T-cell (primary cell): ENCODE measurements at regions not wholly inside any gene's neighbourhood (a gene's known extent, or its start where the extent isn't known, plus 50 kb on each side); places are given as distances from the start of the nearest gene placed in this dataset.

Source experiments
- ATAC-seq, 4 experiments: fragments of 200-7000 bp in 3 of 4; fragments of 150-1000 bp in 1 of 4; cut with Tn5 transposase; replicated peaks in 1 of 4; 1 replicate in 3 of 4; 2 replicates in 1 of 4; pipeline ENCODE4 v1.10.0; 2021; ENCODE audit warnings: moderate library complexity in 3 of 4, mild to moderate bottlenecking in 2 of 4, moderate number of reproducible peaks in 1 of 4
- CTCF ChIA-PET, 2 donors: fragments of 300-600 bp; sonication (Branson Sonifier 250); formaldehyde crosslinking; loops; one replicate each; lab custom pipeline; 2022; ENCODE audit warnings: antibody characterized with exemption in 2 of 2; lab: Charles Lee
- POLR2A ChIA-PET, 2 donors: fragments of 300-600 bp; sonication (Branson Sonifier 250); formaldehyde crosslinking; loops; one replicate each; lab custom pipeline; 2022; ENCODE audit warnings: antibody characterized with exemption in 2 of 2; lab: Charles Lee
- DNase-seq, 35 experiments: peaks; one replicate each; pipeline versions ENCODE4 v3.0.0 to v3.0.0-alpha.2; 2013 to 2023
- H3K27ac ChIP-seq: one replicate; pipeline ENCODE4 v1.5.1; 2013; ENCODE audit warnings: low read length
- H3K27me3 ChIP-seq, 2 experiments: replicated peaks in 1 of 2; 1 replicate in 1 of 2; 2 replicates in 1 of 2; pipeline versions ENCODE4 v1.6.1 to v1.7.0; 2013; ENCODE audit warnings: low read length in 1 of 2, mixed read lengths in 1 of 2; ENCODE audit not compliant: control insufficient read depth in 2 of 2, insufficient read depth in 2 of 2; ENCODE audit errors: extremely low read depth in 1 of 2
- H3K36me3 ChIP-seq, 2 donors: 1 replicate in 1 of 2; 2 replicates in 1 of 2; pipeline versions ENCODE4 v1.6.1 to v1.7.0; 2013; ENCODE audit warnings: low read length in 1 of 2; ENCODE audit not compliant: control insufficient read depth in 2 of 2, insufficient read depth in 1 of 2; ENCODE audit errors: extremely low read depth in 1 of 2
- H3K4me1 ChIP-seq, 2 experiments: 1 replicate in 1 of 2; 2 replicates in 1 of 2; pipeline versions ENCODE4 v1.6.1 to v1.7.0; 2013; ENCODE audit warnings: low read length in 2 of 2, mixed read lengths in 1 of 2; ENCODE audit not compliant: insufficient read depth in 2 of 2, control insufficient read depth in 1 of 2; ENCODE audit errors: extremely low read depth in 1 of 2
- H3K4me3 ChIP-seq, 2 donors: 1 replicate in 1 of 2; 2 replicates in 1 of 2; pipeline versions ENCODE4 v1.5.1 to v1.7.0; 2013; ENCODE audit warnings: mild to moderate bottlenecking in 2 of 2, low read length in 1 of 2, moderate library complexity in 1 of 2; ENCODE audit not compliant: control insufficient read depth in 1 of 2; ENCODE audit errors: extremely low read depth in 1 of 2
- H3K9me3 ChIP-seq: 2 replicates; pipeline ENCODE4 v1.7.0; 2013
- H3K27ac Mint-ChIP-seq, 2 donors: one replicate each; pipeline ENCODE4 v1.8.0; 2020 to 2021; ENCODE audit warnings: mild to moderate bottlenecking in 2 of 2, mixed read lengths in 2 of 2
- H3K27me3 Mint-ChIP-seq, 2 donors: one replicate each; pipeline ENCODE4 v1.8.0; 2021 to 2022; ENCODE audit warnings: mixed read lengths in 2 of 2
- H3K36me3 Mint-ChIP-seq: one replicate; pipeline ENCODE4 v1.8.0; 2021; ENCODE audit warnings: mixed read lengths
- H3K4me1 Mint-ChIP-seq, 3 donors: one replicate each; pipeline ENCODE4 v1.8.0; 2020 to 2022; ENCODE audit warnings: mixed read lengths in 3 of 3, mild to moderate bottlenecking in 1 of 3
- H3K4me3 Mint-ChIP-seq, 3 donors: one replicate each; pipeline ENCODE4 v1.8.0; 2020 to 2022; ENCODE audit warnings: mild to moderate bottlenecking in 3 of 3, mixed read lengths in 3 of 3, moderate library complexity in 3 of 3
- H3K9me3 Mint-ChIP-seq, 3 donors: one replicate each; pipeline ENCODE4 v1.8.0; 2020 to 2022; ENCODE audit warnings: mixed read lengths in 3 of 3
- WGBS: methylation state at CpG from one replicate; pipeline ENCODE4 v1.1.5; 2013; ENCODE audit warnings: missing lambda C conversion rate; ENCODE audit not compliant: insufficient coverage; 5-methylcytosine and 5-hydroxymethylcytosine counted together

DNA sequence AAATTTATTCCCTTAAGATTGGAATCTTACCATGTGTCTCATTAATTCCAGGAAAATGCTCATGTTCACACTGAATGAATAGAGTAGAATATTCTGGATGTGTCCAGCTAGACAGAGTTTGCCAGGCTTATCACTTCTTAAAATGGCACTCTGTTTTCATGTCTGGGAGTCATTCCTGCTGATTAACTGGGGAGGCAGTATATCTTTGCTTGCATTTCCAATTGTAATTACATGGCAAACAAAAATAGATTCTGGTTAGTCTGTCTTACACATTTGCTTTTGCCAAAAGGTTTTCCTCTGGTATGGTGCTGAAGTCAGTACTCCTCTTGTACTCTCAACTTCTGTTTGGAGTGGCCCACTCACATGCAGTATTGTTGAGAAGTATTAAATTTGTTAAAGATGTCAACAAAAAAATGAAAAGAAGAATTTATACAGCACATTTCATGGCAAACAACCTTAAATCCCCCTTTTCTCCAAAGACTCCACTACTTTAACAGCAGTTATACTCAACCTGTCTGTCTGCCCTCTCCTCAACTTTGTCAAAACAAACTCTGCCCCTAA lies 70.2 kb downstream of the TENT5A start:
- Histone ChIP-seq H3K9me3 (no peaks in the 10 kb centered on the region), H3K27ac (no peak overlapping the region), H3K27me3 (no peaks in the 10 kb centered on the region), H3K36me3 (no peaks in the 10 kb centered on the region), H3K4me3 (no peak overlapping the region), H3K4me1 (no peaks in the 10 kb centered on the region)
- H3K36me3 Mint-ChIP-seq = no peaks in the 10 kb centered on the region
- H3K27me3 Mint-ChIP-seq = no peaks in the 10 kb centered on the region
- H3K4me3 Mint-ChIP-seq = no peak overlapping the region
- ATAC-seq (no peak), DNase-seq (no peak)
- H3K4me1 Mint-ChIP-seq = no peaks in the 10 kb centered on the region
- H3K27ac Mint-ChIP-seq = no peak overlapping the region
- CTCF ChIA-PET = no interaction called here
- peaks cover 0 to 1% (median 0%) of the 10 kb centered on the region in 3 donors for H3K9me3 Mint-ChIP-seq
- POLR2A ChIA-PET = no interaction called here

DNA sequence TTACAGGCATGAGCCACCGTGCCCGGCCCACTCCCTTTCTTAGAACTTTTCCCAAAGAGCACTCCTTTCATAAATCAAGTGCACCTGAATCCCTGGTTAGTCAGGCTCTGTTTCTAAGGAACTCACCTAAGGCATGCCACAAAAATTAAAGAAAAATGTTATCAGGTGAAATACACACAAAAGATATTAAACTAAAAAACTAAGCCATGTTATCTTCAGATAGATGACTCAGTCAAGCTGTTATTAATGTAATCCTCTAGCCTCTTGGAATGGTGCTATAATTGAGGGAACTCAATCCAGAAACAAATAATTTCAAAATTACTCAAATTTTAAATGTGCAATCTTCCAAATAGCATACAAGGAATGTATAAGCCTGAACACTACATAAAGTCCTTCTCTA lies 83.0 kb downstream of the TENT5A start:
- ChIA-PET POLR2A (interaction anchor here in 1 of 2 donors (0.6 kb wide), 1 partner anchor 9 kb away, joined by 4 read pairs; no protein-coding TSS in a partner anchor), CTCF (interaction anchor here in 1 of 2 donors (0.6 kb wide), 1 partner anchor 199 kb away, joined by 4 read pairs; no protein-coding TSS in a partner anchor)
- Mint-ChIP-seq H3K36me3 (no peaks in the 10 kb centered on the region), H3K4me3 (no peak overlapping the region), H3K4me1 (no peaks in the 10 kb centered on the region), H3K27me3 (no peaks in the 10 kb centered on the region), H3K27ac (no peak overlapping the region), H3K9me3 (peaks cover 8 to 14% (median 10%) of the 10 kb centered on the region in 3 donors)
- Histone ChIP-seq H3K4me3 (no peak overlapping the region), H3K9me3 (no peaks in the 10 kb centered on the region), H3K27me3 (no peaks in the 10 kb centered on the region), H3K27ac (no peak overlapping the region), H3K36me3 (no peaks in the 10 kb centered on the region), H3K4me1 (no peaks in the 10 kb centered on the region)
- DNase-seq (no peak), ATAC-seq (no peak)
- 88% methylated on average over 2 of the region's 2 CpGs for WGBS

DNA sequence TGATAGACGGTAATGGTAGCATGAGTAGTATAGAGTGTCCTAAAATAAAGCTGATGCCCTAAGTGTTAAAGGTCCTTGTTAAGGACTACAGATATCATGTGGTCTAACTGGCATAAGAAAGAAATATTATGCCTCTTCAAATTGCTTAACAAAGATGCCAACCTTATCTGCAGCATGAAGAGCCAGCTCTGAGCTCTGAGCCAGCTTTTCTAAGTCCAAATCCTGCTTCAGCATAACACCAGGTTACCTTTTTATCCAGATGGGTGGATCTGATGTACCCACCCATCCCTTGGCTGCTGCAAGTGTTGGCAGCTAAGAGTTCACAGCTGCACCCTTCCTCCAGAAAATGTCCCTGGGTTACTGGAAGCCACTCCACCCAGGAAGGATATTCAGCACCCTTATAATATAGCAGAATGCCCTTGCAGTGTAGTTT lies 83.8 kb downstream of the TENT5A start:
- no CpG with 5 or more reads among the region's 1 CpG for WGBS
- Histone ChIP-seq H3K4me1 (no peaks in the 10 kb centered on the region), H3K9me3 (no peaks in the 10 kb centered on the region), H3K4me3 (no peak overlapping the region), H3K27me3 (no peaks in the 10 kb centered on the region), H3K27ac (no peak overlapping the region), H3K36me3 (no peaks in the 10 kb centered on the region)
- no peak for ATAC-seq
- Mint-ChIP-seq H3K4me1 (no peaks in the 10 kb centered on the region), H3K4me3 (no peak overlapping the region), H3K27me3 (no peaks in the 10 kb centered on the region), H3K9me3 (peaks cover 6% of the 10 kb centered on the region in 3 donors), H3K36me3 (no peaks in the 10 kb centered on the region), H3K27ac (no peak overlapping the region)
- no peak for DNase-seq
- CTCF ChIA-PET = interaction anchor here in 1 of 2 donors (0.6 kb wide), 1 partner anchor 13 kb away, joined by 3 read pairs; no protein-coding TSS in a partner anchor
- POLR2A ChIA-PET = no interaction called here

DNA sequence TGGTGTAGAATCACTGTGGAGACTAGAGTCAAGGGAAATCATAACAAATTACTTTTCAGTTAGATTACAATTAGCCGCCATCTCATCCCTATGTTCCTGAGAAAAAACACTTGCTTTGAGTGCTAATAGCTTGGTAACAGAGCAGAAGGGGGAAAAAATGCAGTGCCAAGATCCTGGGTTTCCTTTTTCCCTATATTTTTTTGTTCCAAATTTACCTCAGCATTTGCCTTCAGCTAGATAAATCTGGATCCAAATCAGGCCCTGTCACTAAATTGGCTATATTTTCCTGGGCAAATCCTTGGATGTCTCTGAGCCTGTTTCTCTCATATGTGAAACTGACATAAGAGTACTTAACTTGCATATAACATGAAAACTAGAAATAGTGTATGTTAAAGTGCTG lies 86.0 kb downstream of the TENT5A start:
- H3K36me3 ChIP-seq = no peaks in the 10 kb centered on the region
- no peaks in the 10 kb centered on the region for H3K9me3 ChIP-seq
- CTCF ChIA-PET = no interaction called here
- Mint-ChIP-seq H3K4me1 (no peaks in the 10 kb centered on the region), H3K4me3 (no peak overlapping the region), H3K27me3 (no peaks in the 10 kb centered on the region), H3K9me3 (peaks cover 4% of the 10 kb centered on the region in 3 donors), H3K36me3 (no peaks in the 10 kb centered on the region), H3K27ac (no peak overlapping the region)
- DNase-seq (no peak), ATAC-seq (no peak)
- H3K27me3 ChIP-seq = no peaks in the 10 kb centered on the region
- no peak overlapping the region for H3K4me3 ChIP-seq
- H3K4me1 ChIP-seq = no peaks in the 10 kb centered on the region
- POLR2A ChIA-PET = no interaction called here
- no CpG with 5 or more reads among the region's 1 CpG for WGBS
- H3K27ac ChIP-seq = no peak overlapping the region

DNA sequence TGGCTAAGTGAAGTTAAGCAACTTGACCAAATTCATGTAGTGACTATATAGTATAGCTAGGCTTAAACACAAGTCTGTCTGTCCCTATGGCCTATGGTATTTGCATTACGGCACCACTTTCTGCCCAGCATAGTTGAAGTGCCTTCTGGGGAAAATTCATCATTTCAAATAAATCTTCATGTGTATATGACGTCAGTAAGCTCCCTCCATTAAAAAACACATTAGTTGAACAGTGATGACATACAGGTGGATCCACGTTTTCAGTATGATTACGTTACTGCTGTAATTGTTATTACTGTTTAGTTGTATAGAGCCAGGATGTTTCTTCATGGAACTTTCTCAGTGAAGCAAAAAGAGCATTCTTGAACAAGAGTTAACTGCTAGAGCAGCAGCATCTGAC lies 96.2 kb downstream of the TENT5A start:
- no peak for ATAC-seq
- H3K36me3 ChIP-seq = no peaks in the 10 kb centered on the region
- no peak overlapping the region for H3K4me3 Mint-ChIP-seq
- H3K4me1 Mint-ChIP-seq = no peaks in the 10 kb centered on the region
- H3K27me3 ChIP-seq = no peaks in the 10 kb centered on the region
- H3K36me3 Mint-ChIP-seq = no peaks in the 10 kb centered on the region
- DNase-seq = no peak
- H3K4me3 ChIP-seq = no peak overlapping the region
- no peak overlapping the region for H3K27ac Mint-ChIP-seq
- no peaks in the 10 kb centered on the region for H3K9me3 ChIP-seq
- no peaks in the 10 kb centered on the region for H3K9me3 Mint-ChIP-seq
- WGBS = no CpG with 5 or more reads among the region's 4 CpGs
- H3K27me3 Mint-ChIP-seq = no peaks in the 10 kb centered on the region
- ChIA-PET POLR2A (no interaction called here), CTCF (no interaction called here)
- H3K4me1 ChIP-seq = no peaks in the 10 kb centered on the region
- no peak overlapping the region for H3K27ac ChIP-seq

DNA sequence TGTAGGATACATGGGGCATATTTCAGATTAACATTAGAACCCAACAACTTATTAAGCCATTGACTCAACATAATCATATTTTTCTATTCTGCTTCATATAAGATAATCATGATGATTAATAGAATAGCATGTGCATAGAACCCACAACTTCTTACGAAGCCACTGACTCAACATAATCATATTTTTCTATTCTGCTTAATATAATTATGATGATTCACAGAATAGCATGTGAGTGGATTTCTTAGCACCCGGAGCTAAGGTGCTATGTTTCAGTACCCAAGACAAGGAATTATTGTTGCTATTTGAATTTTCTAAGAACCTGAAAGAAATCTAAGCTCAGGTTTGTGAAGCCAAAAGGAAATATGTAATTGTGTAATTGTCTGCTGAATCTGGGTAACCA lies 96.8 kb downstream of the TENT5A start:
- Histone ChIP-seq H3K4me1 (no peaks in the 10 kb centered on the region), H3K36me3 (no peaks in the 10 kb centered on the region), H3K9me3 (no peaks in the 10 kb centered on the region), H3K27me3 (no peaks in the 10 kb centered on the region), H3K4me3 (no peak overlapping the region), H3K27ac (no peak overlapping the region)
- H3K4me1 Mint-ChIP-seq = no peaks in the 10 kb centered on the region
- no peaks in the 10 kb centered on the region for H3K27me3 Mint-ChIP-seq
- no peak for DNase-seq
- no peak overlapping the region for H3K27ac Mint-ChIP-seq
- H3K4me3 Mint-ChIP-seq = no peak overlapping the region
- H3K36me3 Mint-ChIP-seq = no peaks in the 10 kb centered on the region
- WGBS = no CpG with 5 or more reads among the region's 2 CpGs
- ChIA-PET POLR2A (no interaction called here), CTCF (no interaction called here)
- ATAC-seq = no peak
- H3K9me3 Mint-ChIP-seq = peaks cover 0 to 2% (median 0%) of the 10 kb centered on the region in 3 donors

DNA sequence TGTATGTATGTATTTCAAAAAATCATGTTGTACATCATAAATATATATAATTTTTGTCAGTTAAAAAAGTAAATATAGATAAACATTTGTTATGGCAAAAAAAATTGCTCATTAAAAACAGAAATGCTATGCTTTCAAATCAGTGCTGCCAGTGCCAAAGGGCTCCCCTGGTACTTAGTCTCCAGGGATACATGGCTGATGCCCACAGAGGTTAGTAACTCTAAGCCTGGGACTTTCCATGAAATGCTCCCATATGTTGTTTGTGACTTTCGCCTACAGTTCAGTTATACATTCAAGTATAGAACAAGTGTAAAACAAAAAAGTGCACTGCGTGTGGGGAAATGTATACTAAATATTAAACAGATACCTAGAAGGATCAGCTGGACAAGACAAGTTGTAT lies 104.0 kb downstream of the TENT5A start:
- ChIA-PET CTCF (no interaction called here), POLR2A (no interaction called here)
- Histone ChIP-seq H3K4me1 (no peaks in the 10 kb centered on the region), H3K36me3 (no peaks in the 10 kb centered on the region), H3K4me3 (no peak overlapping the region), H3K27me3 (no peaks in the 10 kb centered on the region), H3K9me3 (no peaks in the 10 kb centered on the region), H3K27ac (no peak overlapping the region)
- ATAC-seq (no peak), DNase-seq (no peak)
- Mint-ChIP-seq H3K36me3 (no peaks in the 10 kb centered on the region), H3K27ac (no peak overlapping the region), H3K9me3 (peaks cover 0 to 12% (median 0%) of the 10 kb centered on the region in 3 donors), H3K4me1 (no peaks in the 10 kb centered on the region), H3K4me3 (no peak overlapping the region), H3K27me3 (no peaks in the 10 kb centered on the region)
- WGBS = no CpG with 5 or more reads among the region's 2 CpGs
